Stimulated activated CD8-positive, alpha-beta memory T cell treated with anti-CD3 and anti-CD28 coated beads, Interleukin-4, amount 100 ng/mL, for 1 hour (primary cell): ENCODE measurements at regions not wholly inside any gene's neighbourhood (a gene's known extent, or its start where the extent isn't known, plus 50 kb on each side); places are given as distances from the start of the nearest gene placed in this dataset.
"Not testable (repeated sequence)": the region's sequence is repeated elsewhere in the genome, so short reads cannot be mapped to it uniquely, and the experiment has no call there.

Experiments
- DNase-seq, 2 donors: peaks; one replicate each; pipeline ENCODE4 v3.0.0-alpha.2; 2020; ENCODE audit warnings: low read depth in 2 of 2, low spot score in 1 of 2

DNA sequence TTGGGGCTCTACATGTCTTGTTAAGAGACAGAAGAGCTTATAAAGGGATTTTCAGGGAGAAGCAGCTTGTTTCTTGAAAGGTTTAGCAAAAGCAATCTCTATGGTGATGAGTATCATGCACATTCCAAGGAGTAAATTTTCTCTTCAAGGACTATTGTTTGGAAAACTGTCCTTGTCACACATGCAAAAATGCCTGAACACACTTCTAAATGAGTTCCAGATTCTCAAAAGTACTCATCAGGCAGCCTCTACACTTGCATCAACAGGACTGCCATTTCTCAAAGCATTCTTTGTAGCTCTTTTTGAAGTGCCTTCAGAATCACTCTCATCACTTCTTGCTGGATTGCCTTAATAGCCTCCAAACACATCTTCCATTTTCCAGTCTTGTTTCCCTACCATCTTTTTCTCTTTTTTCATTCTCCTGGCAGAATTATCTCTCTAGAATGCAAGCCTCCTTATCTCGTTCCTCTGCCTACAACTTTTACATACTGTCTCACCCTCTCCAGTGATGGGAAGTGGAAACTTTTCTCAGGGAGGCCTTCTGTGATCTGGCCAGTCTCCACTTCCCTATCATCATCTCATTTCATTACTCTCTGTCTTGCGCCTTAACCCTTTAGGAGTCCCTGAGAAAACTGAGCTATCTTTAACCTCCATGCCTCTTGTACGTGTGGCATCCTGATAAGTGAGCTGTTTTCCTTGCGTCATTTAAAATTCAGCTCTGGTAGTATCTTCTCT lies 631.5 kb upstream of the TLE4 start:
- DNase-seq = no peak

DNA sequence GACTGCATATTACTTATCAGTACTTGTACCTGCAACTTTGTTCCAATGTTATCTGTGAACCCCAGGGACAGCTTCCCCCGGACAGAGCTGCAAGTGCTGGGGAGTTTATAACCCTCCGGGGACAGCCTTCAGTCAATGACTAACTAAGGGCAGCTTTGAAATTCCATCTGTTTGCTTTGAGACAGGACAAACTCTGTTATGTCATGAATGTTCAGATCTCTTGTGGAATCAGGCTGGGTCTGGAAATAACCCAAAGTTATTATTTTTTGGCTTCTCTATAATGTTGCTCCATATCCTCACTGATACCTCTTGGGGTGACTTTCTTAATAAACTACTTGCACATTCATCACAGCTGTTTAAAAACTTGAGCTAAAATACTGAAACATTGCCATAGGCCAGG lies 617.5 kb upstream of the TLE4 start:
- DNase-seq = no peak

DNA sequence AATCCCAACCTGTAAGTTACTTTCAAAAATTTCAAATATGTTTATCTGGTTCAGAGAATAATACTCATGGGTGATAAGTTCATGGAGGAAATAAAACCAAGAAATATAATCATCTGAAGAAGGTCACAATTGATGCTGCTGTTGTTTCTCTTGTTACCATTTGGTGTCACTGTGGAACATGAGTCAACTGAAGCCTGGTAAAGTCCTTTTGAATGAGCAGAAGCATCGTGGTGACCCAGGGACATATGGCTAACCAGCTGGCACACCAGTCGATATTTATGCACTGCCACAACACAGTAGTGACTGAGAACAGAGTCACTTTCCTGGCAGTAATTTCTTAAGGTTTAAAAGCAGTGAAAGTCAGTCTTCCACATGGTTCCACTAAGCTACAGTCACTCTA lies 612.9 kb upstream of the TLE4 start:
- DNase-seq = no peak

DNA sequence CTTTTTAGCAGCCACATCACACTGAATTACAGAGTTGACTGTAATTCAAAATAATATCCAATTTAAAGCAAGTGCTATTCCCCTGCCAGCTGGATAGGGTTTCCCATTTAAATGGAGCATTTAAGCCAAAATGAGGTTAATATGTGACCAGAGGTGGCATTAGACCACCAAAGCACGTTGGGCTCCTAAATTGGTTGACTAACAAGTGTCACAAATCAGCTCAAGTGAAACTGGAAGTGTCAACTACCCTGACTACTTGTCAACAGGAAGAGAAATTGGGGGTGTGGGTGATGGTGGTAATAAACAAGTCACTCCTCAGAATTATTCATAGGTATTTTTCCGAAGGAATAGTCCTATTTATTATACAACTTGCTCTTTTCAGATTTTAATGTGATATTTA lies 609.6 kb upstream of the TLE4 start:
- DNase-seq = no peak

DNA sequence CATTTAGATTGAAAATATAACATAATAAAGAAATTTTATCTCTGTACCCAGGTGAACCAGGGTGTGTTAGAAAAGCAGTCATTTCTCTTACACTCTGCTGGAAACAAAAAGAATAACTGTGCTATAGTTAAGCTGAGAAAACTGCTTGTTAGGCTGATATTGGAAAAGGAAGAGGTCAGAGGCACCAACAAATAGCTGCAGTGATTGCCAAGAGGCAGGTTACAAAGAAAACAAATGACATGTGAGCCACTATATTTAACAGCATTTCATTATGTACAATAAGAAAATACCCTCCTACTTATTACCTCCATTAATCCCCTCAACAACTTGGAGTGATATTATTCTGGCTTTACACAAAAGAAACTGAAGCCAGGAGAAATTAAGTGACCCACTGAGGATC lies 607.9 kb upstream of the TLE4 start:
- no peak for DNase-seq

DNA sequence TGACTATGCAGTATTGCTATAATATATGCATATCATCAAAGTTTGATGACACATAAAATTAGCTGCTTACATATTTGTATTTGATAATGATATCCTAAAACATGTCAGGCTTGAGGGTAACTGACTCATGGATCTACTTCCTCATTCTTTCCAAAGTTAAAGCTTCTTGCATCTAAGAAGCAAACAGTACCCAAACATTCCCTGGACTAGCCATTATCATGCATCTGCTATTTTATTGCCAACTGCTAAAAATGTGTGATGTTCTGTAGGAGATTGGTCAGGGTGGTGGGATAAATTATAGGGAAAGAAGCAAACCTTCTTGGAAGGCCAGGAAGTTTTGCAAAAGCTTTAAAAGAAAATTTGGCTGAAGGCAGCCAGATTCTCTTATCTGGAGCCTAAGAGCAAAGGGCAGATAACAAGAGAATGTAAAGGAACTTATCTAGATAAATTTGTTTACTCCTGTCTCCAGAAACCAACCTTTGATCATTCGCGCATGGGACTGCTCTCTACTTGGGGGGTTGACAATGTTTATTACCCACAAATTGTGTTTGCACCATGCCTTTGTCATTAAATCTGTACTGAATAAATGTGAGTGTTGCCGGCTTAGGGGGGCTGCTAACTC lies 604.1 kb upstream of the TLE4 start:
- DNase-seq = no peak

DNA sequence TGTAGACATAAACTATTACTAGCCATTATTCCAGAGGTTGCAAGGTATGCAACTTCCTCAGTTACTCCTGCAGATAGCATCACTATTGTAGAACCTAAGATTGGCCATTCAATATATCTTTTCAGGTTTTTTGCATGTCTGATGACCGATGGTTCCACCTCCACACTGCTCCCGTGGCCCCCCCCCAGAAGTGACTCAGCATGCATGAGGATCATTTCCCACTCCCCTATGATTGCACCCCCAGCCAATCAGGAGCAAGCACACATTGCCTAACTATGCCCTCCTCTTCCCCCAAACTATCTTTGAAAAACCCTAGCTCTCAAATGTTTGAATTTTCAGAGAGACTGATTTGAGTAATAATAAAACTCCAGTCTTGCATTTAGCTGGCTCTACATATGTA lies 601.4 kb upstream of the TLE4 start:
- no peak for DNase-seq

DNA sequence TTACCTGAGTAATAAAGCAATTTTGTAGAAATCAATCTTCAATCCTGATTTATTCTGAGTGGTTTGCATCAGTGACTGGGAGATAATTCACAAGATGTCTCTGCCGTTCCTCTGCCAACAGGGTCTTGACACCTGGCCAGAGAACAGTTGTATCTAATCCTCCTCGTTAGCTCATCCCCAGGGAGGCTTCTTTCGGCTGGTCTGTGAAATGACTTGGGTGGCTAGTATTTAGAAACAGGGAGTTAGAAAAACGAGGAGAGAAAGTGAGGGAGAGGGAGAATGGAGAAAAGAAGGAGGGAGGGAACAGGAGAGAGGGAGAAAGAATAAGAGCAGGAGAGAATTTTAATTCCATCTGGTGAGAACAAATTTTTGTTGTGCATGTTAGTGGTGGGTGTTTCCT lies 600.2 kb upstream of the TLE4 start:
- no peak for DNase-seq

DNA sequence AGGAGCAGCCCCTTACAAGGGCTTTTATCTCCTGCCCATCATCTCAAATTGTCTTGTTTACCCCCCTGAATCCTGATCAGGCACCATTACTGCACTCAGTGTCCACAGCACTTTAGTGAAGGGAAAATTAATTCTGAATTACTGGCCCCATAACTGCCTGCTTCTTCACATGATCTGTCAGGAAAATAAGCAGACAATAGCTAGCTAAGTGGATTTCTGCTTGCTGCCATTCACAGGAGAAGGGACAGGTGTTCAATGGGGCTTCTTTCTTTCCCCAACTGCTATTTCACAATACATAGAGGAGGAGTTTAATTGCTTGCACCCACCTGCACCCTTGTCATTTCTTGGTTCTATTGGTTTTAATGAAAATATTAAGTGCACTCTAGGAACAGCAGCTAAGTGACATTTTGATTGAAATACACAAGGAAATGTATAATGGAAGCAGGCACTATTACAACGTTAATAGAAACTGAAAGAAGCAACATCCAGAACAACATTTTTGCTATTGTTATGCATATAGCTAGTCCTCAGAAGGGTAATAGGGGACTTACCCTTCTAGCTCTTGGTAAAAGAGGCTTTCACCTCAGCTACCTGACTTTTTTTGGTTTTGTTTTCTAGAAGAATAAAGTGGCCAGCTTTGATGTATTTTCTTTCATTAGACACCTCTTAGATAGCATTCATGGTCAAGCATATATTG lies 599.3 kb upstream of the TLE4 start:
- no peak for DNase-seq

DNA sequence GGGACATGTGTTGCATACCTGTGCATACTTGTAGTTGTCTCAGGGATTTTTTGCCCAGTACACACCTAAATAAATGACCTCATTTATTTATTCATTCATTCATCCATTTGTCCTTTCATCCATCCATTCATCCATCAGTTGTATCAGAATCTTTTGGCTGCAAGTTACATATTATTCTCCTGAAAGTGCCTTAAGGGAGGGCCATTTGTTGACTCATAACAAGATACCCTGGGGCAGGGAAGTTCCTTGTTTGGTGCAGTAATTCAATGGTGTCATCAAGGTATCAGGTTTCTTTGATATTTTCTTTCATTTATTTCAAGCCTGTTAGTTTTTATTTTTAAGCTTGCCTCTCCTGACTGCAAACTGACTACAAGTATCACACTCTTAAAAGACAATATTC lies 597.9 kb upstream of the TLE4 start:
- no peak for DNase-seq

DNA sequence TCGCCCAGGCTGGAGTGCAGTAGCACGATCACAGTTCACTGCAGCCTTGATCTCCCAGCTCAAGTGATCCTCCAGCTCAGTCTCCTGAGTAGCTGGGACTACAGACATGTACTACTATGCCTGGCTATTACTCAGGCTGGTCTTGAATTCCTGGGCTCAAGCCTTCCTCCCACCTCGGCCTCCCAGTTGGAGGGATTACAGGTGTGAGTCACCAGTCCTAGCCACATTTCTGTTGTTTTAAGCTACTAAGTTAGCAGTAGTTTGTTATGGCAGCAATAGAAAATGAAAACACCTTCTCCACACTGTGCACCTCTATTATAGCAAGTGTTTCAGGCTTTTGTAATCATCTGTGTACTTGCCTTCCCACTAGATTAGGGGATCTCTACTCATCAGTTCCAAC lies 588.9 kb upstream of the TLE4 start:
- DNase-seq = no peak

DNA sequence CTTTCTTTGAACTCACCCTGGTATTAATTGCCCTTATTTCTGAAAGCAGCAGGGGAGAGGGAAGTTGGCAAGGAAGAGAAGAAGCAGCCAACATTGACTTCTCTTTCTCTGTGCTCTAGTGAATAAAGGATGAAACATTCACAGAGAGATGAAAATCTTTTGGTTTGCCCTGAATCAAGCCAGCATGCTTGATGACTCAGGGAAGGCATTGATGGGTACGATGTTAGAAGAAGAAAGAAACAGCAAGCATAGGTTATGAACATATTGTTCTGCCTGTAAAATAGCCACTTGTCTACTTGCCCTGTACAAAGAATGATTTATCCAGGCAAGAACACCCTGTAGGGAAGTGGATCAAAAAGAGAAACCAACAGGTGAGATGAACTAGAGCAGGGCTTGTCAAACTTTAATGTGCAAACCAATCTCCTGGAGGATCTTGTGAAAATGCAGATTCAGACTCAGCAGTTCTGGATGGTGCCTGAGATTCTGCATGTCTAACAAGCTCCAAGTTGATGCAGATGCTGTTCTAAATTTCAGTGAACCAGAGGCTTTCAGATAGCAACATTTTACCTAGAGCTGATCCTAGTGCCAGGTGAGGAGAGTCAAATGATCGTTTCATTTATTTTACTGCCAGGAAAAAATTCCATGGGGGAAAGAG lies 586.6 kb upstream of the TLE4 start:
- no peak for DNase-seq

DNA sequence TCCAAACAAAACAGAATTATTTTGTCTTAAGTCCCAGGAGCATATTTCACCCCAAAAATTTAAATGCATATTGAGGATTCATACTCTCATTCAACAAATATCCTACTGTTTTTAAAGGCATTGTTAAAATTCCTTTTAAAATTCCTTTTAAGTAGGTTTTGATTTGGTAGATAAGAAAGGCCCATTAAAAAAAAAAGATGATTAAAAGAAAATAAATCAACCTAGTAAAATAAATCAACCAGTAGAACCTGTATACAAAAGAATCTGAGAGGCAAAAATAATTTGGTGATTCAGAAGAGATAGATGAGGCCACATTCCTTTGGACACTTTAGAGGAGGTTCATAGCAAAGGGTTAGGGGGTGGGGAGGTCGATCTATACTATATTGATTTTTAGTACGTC lies 585.3 kb upstream of the TLE4 start:
- DNase-seq = no peak

DNA sequence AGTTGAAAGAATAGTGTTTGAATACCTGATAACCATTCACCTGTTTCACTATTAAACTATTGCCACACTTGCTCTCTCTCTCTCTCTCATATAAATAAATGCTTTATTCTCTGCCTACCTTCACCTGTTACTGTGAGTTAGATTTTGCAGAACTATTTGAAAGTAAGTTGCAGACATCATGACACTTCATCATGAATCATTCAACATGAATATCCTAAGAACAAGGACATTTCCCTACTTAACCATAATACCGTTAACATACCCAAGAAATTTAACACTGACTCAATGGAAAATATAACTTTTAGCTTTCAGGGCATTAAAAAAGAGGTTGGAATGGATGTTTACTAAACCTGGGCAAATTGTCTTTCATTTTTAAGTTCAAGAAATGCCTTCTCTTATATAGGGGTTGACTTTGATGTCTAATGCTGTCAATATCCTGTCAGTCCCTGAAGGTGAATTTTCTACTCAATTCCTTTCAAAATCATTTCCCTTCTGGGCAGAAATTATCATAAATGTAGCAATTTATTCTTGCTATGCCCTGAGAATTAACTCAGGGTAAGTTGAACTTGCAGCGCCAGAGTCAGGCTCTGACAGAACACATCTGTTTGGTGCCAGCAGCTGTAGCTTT lies 582.6 kb upstream of the TLE4 start:
- no peak for DNase-seq

DNA sequence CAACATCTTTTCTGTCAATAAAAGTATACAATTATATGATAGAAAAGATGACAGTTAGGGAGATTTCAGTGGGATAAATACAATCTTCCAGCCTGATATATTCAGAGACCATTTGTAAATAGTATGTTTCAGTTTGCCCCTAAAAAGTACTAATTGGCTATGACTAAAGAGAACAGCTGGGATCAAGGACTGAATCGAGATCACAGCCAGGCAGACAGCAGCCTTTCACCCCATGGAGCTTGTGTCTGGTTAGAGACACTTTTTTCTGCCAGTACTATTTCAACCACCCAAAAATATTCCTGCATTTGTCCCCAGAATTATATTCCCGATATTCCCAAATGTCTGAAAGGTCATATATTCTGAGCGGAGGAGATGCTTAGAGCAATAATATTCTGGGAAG lies 577.3 kb upstream of the TLE4 start:
- no peak for DNase-seq

DNA sequence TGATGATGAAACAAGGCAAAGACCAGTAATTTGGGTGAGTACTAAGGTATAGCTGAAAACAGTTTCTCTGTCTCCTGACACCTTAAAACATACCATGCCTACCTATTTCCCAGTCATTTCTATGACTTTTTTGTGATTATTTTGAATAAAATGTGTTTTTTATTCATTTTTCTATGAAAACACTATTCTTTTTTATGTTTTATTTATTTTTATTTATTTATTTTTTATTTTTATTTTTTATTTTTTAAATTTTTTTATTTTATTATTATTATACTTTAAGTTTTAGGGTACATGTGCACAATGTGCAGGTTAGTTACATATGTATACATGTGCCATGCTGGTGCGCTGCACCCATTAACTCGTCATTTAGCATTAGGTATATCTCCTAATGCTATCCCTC lies 576.8 kb upstream of the TLE4 start:
- not testable (repeated sequence) for DNase-seq

DNA sequence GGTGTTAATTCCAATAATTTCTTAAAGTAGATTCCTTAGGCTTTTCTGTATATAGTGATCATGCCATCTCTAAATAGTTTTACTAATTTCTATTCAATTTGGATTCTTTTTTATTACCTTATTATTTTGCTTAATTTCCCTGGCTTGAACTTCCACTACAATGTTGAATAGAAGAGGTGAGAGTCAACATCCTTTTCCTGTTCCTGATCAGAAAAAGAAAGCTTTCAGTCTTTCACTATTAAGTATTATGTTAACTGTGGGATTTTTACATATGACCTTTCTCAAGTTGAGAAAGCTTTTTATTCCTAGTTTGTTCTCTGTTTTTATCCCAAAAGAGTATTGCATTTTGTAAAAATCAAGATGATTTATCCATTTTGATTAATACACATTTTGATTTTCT lies 574.5 kb upstream of the TLE4 start:
- no peak for DNase-seq

DNA sequence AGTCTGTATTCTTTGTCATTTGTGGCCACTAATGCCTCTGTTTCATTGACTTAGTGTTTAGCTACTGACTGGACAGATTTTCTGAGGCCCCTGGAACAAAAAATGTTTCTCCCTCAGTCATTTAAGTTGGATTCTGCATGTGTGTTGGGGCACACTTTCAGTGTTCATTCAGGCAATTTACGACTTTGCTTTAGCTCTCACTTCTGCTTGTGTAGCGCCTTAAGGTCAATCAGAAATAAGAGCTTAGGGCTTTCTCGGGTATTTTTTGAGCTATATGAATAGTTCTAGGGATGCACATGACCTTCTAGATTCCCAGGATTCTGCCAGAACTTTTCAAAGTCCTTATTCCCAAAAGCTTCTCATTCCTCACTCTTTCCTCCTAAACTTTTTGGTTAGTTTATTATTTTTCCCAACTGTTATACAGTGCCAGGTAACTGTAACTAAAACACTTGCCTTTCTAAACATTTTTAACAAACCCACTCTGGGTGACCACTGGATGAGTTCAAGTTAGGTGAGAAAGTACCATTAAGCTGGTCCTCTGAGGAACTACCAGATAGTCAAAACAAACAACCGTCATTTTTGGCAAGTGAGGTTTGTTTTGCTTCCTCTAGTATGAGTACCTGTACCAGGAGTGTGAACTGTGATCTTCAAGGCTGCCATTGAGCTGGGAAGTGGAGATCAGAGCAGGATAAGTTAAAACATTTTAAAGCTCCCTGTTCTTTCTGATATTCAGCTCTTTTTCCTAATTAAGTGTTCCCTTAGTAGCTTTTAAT lies 571.3 kb upstream of the TLE4 start:
- DNase-seq = no peak

DNA sequence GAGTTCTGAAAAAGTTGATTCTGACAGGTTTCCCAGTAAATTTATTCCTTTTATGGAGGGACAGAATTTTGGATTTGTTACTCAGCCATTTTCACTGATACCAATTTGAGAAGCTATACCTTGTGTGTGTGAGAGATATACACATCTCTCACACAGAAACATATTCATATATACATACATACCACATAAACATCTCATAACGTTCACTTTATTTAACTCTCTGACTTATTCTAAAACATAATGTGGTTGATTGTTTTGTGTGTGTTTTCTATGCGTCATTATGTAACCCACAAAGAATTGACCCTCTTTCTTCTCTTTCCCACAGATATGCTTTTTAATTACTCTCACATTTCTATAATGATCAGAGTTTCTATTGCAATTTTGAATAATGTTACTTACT lies 570.8 kb upstream of the TLE4 start:
- no peak for DNase-seq

DNA sequence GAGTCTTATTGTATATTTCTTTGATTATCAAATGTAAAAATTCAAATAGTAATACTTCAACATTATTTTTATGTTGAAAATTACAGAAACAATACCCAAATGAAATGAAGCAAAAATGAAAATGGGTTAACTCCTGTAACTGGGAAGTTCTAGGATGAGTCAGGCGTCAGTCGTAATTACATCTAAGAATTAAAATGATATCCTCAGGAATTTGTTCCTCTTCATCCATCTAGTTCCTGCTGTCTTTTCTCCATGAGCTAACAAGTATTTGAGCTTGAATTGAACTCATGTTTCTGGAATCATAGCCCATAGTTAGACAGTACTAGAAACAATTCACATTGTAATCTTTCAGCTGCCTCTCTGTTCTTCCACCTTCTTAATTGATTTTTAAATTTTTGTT lies 568.3 kb upstream of the TLE4 start:
- no peak for DNase-seq

DNA sequence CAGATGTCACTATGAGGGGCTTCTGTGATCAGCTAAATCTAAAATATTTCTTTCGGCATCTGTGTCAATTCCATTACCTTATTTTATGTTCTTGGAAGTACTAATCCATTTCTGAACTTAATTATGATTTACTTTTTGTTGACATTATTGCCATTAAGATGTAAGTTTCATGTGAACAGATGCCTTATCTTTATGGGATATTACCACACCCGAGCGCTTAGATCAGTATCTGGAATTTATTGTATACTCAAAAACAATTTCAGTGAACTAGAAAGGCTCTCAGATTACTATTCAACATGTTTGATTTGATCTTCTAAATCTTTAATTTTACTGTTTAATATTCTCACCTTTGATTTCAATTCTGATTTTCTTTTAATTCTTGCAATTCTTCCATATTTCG lies 567.7 kb upstream of the TLE4 start:
- no peak for DNase-seq
